ENCODE measurements at regions not wholly inside any gene's neighbourhood (a gene's known extent, or its start where the extent isn't known, plus 50 kb on each side); places are given as distances from the start of the nearest gene placed in this dataset.
"Not testable (repeated sequence)": the region's sequence is repeated elsewhere in the genome, so short reads cannot be mapped to it uniquely, and the experiment has no call there.

- TF ChIP-seq CTCF (conservative IDR thresholded peaks at IDR 0.05); ZFX (IDR thresholded peaks at IDR 0.05): not testable (repeated sequence)
These were observed 727.1 kb downstream of the TTLL7 start for GRCh38 chr1:83271834-83272233.

All from C4-2B (cell line).